IPS-18a (cell line): ENCODE measurements at regions not wholly inside any gene's neighbourhood (a gene's known extent, or its start where the extent isn't known, plus 50 kb on each side); places are given as distances from the start of the nearest gene placed in this dataset.
"Not testable (repeated sequence)": the region's sequence is repeated elsewhere in the genome, so short reads cannot be mapped to it uniquely, and the experiment has no call there.

Experiments
- H3K27ac ChIP-seq: one replicate; pipeline ENCODE4 v1.5.1; 2013; ENCODE audit warnings: low read length
- H3K27me3 ChIP-seq: one replicate; pipeline ENCODE4 v1.6.1; 2013; ENCODE audit warnings: mild to moderate bottlenecking, low read length; ENCODE audit not compliant: control insufficient read depth, insufficient read depth
- H3K36me3 ChIP-seq: one replicate; pipeline ENCODE4 v1.6.1; 2013; ENCODE audit warnings: low read depth, low read length; ENCODE audit not compliant: control insufficient read depth
- H3K4me1 ChIP-seq: one replicate; pipeline ENCODE4 v1.6.1; 2013; ENCODE audit warnings: low read depth, low read length; ENCODE audit not compliant: control insufficient read depth
- H3K4me3 ChIP-seq: one replicate; pipeline ENCODE4 v1.5.1; 2013; ENCODE audit warnings: low read length
- H3K9ac ChIP-seq: one replicate; pipeline ENCODE4 v1.6.1; 2013; ENCODE audit warnings: mild to moderate bottlenecking, low read length, moderate library complexity
- H3K9me3 ChIP-seq: one replicate; pipeline ENCODE4 v1.6.1; 2013; ENCODE audit warnings: low read depth, low read length; ENCODE audit not compliant: control insufficient read depth

DNA sequence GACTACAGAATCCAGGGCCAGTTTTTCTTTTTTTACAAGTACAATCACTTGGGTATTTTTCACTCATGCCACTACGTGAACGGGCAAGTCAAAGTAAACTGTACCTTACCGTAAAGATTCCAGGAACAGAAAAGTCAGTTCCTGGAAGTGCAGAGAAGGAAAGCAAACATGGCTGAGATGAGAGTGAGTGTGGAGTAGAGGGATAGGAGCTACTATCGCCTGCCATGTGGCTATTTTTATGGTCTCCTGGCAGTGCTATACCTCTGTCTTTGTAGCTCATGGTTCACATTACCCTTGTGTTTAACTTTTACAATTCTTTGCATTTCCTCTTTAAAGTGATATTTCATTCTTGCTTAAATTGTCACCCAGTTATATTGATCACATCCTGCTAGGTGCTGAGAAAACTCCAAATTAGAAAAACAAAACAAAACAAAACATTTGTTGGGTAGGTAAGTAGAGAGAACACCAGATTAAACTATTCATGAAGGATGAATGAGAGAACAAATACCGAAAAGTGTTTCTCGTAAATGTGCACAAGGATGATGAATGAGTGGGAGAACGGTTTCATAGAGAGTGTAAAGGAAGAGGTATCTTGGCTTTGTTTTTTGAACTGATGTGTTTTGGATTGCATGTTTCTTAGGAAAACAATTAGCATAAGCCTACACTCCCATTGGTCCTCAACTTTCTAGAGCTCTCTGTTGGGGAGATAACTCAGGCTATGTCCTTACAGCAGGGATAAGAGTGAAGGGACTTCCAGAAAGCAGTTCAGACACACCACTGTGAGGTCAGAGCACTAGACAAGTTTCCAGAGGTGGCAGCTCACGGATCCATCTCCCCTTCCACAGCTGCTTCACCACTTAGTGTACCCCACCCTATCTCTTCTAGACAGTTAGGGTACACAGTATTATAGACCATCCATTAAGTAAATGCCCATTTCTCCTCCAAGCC, 163.7 kb downstream of the IPO8 start:
- H3K27me3 ChIP-seq, result no peaks in the 10 kb centered on the region
- H3K9ac ChIP-seq, result no peak overlapping the region
- H3K9me3 ChIP-seq, result no peaks in the 10 kb centered on the region
- H3K4me3 ChIP-seq, result no peak overlapping the region
- no peaks in the 10 kb centered on the region for H3K4me1 ChIP-seq
- H3K27ac ChIP-seq, result no peak overlapping the region
- H3K36me3 ChIP-seq, result no peaks in the 10 kb centered on the region

DNA sequence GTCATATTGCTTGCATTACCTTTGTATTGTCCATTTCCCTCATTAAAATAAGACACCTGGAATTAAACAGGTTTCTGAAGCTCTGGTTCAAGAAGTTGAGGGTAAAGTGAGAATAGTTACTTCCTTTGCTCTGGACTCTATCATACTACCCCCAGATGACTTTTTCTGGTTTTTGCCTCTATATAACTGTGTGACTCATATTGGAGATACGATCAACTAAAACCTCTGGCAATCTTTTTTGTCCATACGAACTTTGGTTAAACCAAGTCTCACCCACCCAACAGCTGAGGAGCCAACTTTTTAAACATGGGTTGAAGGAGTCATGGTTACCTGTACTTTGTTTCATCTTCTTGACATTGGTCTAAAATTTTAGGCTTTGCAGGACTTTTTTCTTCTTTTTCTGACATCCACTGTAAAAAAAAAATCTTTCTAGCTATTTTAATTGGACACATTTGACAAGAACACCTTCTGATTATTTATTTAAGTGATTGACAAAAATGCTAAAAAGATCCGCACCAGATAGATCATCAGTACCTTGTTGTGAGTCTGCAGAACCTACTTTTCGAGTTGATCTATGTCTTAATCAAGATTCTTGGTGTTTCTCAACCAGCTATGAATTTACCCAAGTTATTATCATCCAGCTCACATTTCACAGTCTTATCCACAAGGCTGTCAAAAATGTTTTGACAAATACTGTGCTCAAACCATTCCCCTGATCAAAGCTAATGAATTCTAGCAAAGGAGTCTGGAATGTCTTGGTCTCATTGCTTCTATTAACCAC, 166.0 kb downstream of the IPO8 start:
- Histone ChIP-seq H3K27me3 (no peaks in the 10 kb centered on the region), H3K4me3 (no peak overlapping the region), H3K27ac (no peak overlapping the region), H3K36me3 (no peaks in the 10 kb centered on the region), H3K9me3 (no peaks in the 10 kb centered on the region), H3K9ac (no peak overlapping the region), H3K4me1 (no peaks in the 10 kb centered on the region)

DNA sequence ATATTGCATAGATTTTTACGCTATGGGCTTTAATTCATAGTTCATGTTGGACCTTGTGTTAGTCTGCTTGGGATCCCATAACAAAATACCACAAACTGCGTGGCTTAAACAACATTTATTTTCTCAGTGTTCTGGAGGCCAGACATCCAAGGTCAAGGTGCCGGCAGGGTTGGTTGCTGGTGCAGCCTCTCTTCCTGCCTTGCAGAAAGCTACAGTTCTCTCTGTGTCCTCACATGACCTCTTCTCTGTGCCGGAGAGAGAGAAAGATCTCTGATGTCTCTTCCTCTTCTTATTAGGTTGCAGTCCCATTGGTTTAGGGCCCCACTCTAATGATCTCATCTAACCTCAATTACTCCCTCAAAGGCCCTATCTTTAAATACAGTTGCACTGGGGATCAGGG, 170.5 kb downstream of the IPO8 start:
- no peaks in the 10 kb centered on the region for H3K4me1 ChIP-seq
- H3K27ac ChIP-seq, result no peak overlapping the region
- no peaks in the 10 kb centered on the region for H3K36me3 ChIP-seq

DNA sequence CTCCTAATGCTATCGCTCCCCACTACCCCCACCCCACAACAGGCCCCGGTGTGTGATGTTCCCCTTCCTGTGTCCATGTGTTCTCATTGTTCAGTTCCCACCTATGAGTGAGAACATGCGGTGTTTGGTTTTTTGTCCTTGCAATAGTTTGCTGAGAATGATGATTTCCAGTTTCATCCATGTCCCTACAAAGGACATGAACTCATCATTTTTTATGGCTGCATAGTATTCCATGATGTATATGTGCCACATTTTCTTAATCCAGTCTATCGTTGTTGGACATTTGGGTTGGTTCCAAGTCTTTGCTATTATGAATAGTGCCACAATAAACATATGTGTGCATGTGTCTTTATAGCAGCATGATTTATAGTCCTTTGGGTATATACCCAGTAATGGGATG, 175.4 kb downstream of the IPO8 start:
- H3K36me3 ChIP-seq, H3K9ac ChIP-seq, H3K4me3 ChIP-seq, H3K27me3 ChIP-seq, H3K9me3 ChIP-seq, H3K4me1 ChIP-seq, H3K27ac ChIP-seq: not testable (repeated sequence)

More for the DNA sequence above, 170.5 kb downstream of the IPO8 start:
- Histone ChIP-seq H3K9me3 (no peaks in the 10 kb centered on the region), H3K27me3 (no peaks in the 10 kb centered on the region), H3K4me3 (no peak overlapping the region), H3K9ac (no peak overlapping the region)

DNA sequence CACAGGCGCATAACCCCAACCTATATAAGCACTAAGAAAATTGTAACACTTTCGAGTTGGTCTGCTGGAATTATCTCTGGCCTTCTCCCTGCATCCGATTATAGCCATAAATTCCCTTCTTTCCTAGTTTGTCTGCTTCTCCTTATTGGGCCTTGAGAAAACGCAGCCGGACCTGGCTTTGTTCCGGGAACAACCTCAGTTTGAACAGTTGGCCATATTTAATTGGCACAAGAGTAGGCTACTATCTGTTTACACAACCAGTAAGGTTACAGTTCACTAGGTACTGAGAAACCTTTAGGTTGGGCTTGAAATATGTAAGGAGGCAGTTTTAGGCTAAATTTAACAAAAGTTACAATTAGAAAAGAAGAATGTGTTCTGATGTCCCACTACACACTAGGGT, 176.1 kb downstream of the IPO8 start:
- Histone ChIP-seq H3K4me1 (peaks cover 4% of the 10 kb centered on the region), H3K27me3 (no peaks in the 10 kb centered on the region), H3K9me3 (no peaks in the 10 kb centered on the region), H3K27ac (no peak overlapping the region), H3K36me3 (no peaks in the 10 kb centered on the region), H3K4me3 (no peak overlapping the region), H3K9ac (no peak overlapping the region)

DNA sequence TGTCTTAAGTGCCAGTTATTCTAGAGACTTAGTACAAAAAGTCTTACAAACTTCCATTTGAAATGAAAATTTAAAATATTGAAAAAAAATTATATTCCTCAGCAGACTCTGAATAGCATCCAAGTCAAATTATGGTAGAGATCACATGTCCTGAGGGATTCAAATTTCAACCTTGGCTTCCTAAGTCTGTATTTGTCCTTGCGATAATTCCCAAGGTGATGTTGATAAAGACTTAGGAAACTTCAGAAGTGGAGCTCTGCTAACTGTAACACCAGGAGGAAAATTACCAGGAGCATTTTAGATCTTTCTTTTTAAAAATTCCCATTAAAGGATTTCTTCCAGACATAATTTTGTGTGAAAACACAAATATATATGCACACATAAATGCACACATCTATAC, 178.3 kb downstream of the IPO8 start:
- H3K27me3 ChIP-seq, result no peaks in the 10 kb centered on the region
- peaks cover 14% of the 10 kb centered on the region for H3K4me1 ChIP-seq
- H3K36me3 ChIP-seq, result no peaks in the 10 kb centered on the region
- no peak overlapping the region for H3K27ac ChIP-seq
- no peaks in the 10 kb centered on the region for H3K9me3 ChIP-seq
- no peak overlapping the region for H3K9ac ChIP-seq
- H3K4me3 ChIP-seq, result no peak overlapping the region

DNA sequence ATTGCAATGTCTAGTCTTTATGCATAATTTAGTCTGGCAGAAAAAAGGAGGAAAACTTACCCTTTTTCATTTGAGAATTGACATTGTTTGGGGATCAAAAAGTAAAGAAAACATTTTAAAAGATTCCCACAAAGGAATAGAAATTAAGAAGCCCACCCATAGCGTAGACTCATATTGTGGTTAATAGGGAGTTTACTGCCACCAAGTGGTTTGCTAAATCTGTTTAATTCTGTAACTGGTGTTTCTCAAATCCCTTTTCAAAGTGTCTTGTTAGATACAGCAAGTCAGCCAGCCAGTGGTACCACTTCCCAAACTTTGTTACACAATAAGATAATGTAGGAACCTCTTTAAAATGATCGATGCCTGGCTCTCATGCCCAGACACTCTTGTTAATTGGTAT, 180.3 kb downstream of the IPO8 start:
- Histone ChIP-seq H3K27me3 (no peaks in the 10 kb centered on the region), H3K9ac (no peak overlapping the region), H3K4me3 (no peak overlapping the region), H3K27ac (no peak overlapping the region), H3K9me3 (no peaks in the 10 kb centered on the region), H3K4me1 (peaks cover 14% of the 10 kb centered on the region), H3K36me3 (no peaks in the 10 kb centered on the region)

DNA sequence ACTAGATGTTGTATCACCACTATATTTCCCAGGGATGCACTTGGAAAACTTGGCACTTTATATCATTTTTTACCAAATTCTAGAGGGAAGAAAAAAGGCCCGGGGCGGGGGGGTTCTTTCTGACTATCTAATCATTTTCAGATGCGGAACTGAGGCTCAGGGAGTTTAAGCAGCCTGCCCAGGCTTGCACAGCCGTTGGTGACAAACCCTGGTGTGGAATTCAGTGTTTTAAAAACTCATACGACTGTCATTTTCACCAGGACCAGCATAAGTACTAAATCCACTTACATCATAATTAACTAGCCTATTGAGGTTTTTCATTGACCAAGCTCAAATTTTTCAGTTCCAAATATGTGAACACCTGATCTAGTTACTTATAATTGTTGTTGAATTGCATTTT, 181.0 kb downstream of the IPO8 start:
- H3K9me3 ChIP-seq, result no peaks in the 10 kb centered on the region
- H3K4me1 ChIP-seq, result peaks cover 14% of the 10 kb centered on the region
- H3K27me3 ChIP-seq, result no peaks in the 10 kb centered on the region
- no peaks in the 10 kb centered on the region for H3K36me3 ChIP-seq
- H3K9ac ChIP-seq, result no peak overlapping the region
- H3K27ac ChIP-seq, result no peak overlapping the region
- no peak overlapping the region for H3K4me3 ChIP-seq

DNA sequence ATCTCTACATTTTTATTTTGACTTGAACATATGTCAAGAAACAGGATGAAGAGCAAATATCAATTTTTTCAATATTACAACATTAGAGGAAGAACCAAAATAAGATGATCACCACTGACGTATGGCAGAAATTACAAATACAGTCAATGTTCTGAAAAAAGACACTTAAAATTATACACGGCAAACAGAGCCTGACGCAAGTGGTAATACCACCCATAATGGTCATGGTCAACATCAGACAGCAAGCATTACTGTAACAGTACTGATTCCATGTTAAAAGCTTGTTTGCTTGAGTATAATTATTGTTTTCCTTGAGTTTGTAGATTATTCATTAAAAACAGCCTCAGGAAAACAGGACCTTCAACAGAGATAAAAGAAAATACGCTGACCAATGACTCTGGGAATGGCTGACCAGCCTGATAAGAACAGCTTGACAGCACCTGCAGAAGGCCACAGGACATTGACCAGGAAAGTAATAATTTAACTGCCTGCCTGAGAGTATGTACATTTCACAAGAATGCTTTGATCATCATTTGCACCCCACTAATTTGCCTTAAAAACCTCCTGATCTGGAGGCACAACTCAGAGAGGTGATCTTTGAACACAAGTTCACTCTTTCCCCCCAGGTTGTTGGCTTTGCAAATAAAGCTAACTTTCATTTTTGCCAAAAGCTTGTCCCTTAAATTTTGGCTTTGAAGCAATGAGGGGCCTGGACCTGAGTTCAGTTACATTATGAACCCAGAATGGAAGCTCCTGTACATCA, 187.3 kb downstream of the IPO8 start:
- H3K9me3 ChIP-seq, result no peaks in the 10 kb centered on the region
- no peak overlapping the region for H3K9ac ChIP-seq
- H3K27me3 ChIP-seq, result no peaks in the 10 kb centered on the region
- no peak overlapping the region for H3K4me3 ChIP-seq
- no peaks in the 10 kb centered on the region for H3K4me1 ChIP-seq
- no peaks in the 10 kb centered on the region for H3K36me3 ChIP-seq
- no peak overlapping the region for H3K27ac ChIP-seq

DNA sequence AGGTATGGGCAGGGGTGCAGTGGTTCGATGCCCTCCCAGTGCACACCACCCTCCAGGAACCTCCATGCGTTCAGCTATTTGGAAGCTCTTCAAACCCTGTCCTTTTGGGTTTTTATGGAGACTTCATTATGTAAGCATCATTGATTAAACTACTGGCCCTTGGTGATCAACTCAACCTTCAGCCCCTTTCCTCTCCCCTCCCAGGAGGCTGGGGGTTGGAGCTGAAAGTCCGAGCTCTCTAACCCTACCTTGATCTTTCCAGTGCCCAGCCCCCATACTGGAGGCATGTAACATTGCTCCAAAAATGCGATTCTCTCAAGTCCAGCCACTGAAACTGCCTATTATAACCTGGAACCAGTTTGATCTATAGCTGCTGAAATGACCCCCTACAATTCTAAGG, 188.1 kb downstream of the IPO8 start:
- Histone ChIP-seq H3K36me3 (no peaks in the 10 kb centered on the region), H3K4me1 (no peaks in the 10 kb centered on the region), H3K27ac (no peak overlapping the region), H3K9me3 (no peaks in the 10 kb centered on the region), H3K27me3 (no peaks in the 10 kb centered on the region), H3K4me3 (no peak overlapping the region), H3K9ac (no peak overlapping the region)

DNA sequence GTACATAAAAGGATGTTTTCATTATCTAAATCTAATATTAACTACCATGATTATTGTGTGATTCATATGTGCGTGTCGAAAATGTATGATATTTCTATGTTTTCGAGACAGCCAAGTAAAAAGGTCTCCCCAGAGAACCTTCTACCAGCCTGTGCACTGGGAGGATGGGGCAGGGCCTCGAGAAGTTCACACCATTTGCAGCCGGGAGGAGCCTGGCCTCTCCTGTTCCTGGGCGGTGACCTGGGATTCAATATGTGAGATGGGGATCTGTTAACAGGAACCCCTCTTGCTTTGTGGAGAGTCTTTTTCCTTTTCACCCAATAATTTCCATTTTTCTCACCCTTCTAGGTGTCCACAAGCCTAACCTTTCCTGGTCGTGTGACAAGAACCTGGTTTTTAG, 189.3 kb downstream of the IPO8 start:
- H3K27ac ChIP-seq, result no peak overlapping the region
- H3K9ac ChIP-seq, result no peak overlapping the region
- H3K4me3 ChIP-seq, result no peak overlapping the region
- no peaks in the 10 kb centered on the region for H3K9me3 ChIP-seq
- no peaks in the 10 kb centered on the region for H3K36me3 ChIP-seq
- H3K27me3 ChIP-seq, result no peaks in the 10 kb centered on the region
- H3K4me1 ChIP-seq, result no peaks in the 10 kb centered on the region
